CD4-positive, alpha-beta T cell treated with Interleukin-2 at 100 ng/mL for 4 hours (primary cell): ENCODE measurements at regions not wholly inside any gene's neighbourhood (a gene's known extent, or its start where the extent isn't known, plus 50 kb on each side); places are given as distances from the start of the nearest gene placed in this dataset.
A peak's percentile ranks its signal among the peaks of the same experiment; 100 is the strongest.
"Not testable (repeated sequence)": the region's sequence is repeated elsewhere in the genome, so short reads cannot be mapped to it uniquely, and the experiment has no call there.

Experiments used
- DNase-seq: peaks from one replicate; pipeline ENCODE4 v3.0.0-alpha.2; 2020; ENCODE audit warnings: low spot score

DNA sequence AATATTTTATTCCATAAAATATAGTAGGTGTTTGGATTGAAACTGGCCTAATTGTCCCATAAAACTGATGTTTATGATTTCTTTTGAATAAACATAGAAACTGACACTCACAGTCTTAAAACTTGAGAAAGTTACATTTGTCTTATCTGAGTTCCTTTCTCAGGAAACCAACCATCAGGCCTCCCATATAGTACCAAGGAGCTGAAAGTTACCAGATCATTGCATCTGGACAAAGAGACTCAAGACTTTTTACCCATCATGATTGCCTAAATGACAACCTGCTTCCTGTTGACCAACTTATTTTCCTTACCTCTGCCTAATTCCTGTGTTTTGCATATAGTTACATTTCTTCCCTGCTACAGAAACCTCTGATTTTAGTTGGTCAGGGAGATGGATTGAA is 137.0 kb upstream of the XPO1 start:
- DNase-seq: no peak

DNA sequence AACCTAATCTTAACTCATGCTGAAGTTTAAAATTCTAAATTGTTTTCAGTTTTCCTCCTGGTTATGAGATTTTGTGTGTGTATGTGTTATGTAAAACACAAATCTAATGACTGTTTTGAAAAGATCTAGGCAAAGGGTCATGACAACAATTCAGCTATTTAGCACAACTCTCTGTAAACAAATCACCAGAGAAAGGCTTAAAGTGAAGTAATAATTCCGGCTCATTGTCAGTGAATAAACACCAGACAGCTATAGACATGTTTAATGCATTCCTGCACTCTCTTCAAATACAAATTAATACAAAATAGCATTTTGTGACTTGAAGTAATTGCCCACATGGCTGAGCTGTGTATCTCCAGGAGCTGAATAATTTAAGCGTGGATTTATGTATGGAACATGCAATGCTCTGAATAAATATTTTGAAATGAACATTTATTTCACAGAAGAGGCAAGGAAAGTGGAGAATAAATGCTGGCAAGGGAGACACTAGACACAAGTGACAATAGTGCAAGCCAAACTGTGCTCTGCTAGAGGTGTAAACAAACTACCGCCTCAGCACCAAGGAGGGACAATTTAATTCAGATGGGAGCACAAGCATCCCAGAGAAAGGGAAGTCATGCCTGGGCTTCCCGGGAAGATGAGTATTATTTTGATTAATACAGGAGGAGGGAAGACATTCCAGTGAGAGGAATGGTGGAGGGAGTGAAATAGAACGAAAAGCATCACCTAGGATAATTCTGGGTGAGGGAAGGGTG is 133.6 kb upstream of the XPO1 start:
- no peak for DNase-seq

GRCh38 chr2:61670591-61671501 is 132.7 kb upstream of the XPO1 start:
- peak; percentile 53 for DNase-seq

GRCh38 chr2:61664190-61664589 is 126.0 kb upstream of the XPO1 start:
- no peak for DNase-seq

GRCh38 chr2:61662990-61663389 is 124.8 kb upstream of the XPO1 start:
- peak; percentile 34 for DNase-seq

DNA sequence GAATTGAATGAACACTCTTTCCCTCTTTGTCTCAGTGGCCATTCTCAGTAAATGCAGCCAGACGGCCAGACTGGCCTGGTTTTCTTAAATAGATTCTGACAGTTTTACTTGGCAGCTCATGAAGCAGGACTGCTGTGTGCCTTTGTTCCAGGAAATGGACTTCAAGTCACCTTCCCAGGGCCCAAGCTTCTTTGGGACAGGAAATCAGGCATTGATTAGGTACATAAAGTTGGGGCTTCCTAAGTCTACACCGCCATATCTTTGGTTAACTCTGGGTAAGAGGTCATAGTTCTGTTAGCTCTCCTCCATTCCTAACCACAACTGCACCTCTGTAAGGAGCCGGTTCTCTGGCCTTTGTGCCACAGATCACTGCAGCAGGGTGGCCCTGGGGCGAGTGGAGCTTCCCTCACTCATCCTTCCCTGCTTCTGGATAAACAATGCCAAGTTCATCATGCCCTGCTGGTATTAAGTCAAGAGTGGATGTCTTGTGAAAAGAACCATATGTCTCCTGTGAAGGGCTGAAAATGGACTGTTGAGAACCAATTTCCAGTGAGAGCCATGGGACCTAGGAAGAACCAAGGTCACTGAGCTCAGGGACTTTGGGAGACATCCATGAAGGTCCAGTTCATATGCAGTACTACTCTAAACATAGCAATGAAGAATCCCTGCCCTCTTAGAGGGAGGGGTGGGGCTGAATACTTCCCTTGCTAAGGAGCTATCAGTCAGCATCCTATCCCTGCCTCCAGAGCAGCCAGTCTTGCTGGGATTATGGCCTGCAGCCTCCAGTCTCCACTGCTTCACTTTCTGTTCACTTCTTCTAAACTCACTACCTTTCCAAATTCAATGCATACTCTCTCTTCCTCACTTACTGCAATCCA is 122.6 kb upstream of the XPO1 start:
- DNase-seq: no peak

GRCh38 chr2:61658841-61659780 is 121.0 kb upstream of the XPO1 start:
- peak; percentile 6 for DNase-seq

GRCh38 chr2:61649946-61650345 is 111.8 kb upstream of the XPO1 start:
- DNase-seq: not testable (repeated sequence)

- no peak for DNase-seq
These were observed 110.9 kb upstream of the XPO1 start for GRCh38 chr2:61649021-61649420.

- no peak for DNase-seq
These were observed 108.9 kb upstream of the XPO1 start for GRCh38 chr2:61647044-61647443.

DNA sequence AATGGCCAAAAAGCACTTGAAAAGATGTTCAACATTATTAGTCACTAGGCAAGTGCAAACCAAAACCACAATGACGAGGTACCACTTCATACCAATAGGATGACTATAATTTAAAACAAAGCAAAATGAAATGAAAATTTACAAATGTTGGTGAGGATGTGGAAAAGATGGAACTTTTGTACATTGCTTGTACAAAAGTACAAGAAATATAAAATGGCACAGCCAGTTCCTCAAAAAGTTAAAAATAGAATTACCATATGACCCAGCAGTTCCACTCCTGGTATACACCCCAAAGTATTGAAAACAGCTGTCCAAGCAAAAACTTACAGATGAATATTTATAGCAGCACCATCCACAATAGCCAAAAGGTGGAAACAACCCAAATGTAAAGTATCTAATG is 107.8 kb upstream of the XPO1 start:
- DNase-seq: no peak

DNA sequence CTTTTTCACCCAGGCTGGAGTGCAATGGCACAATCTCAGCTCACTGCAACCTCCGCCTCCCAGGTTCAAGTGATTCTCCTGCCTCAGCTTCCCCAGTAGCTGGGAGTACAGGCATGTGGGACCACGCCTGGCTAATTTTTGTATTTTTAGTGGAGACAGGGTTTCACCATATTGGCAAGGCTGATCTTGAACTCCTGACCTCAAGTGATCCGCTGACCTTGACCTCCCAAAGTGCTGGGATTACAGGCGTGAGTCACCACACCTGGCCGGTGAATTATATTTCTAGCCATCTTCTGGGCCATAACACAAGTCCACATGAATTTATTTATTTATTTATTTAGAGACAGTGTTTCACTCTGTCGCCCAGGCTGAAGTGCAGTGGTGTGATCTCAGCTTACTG is 105.0 kb upstream of the XPO1 start:
- not testable (repeated sequence) for DNase-seq

DNA sequence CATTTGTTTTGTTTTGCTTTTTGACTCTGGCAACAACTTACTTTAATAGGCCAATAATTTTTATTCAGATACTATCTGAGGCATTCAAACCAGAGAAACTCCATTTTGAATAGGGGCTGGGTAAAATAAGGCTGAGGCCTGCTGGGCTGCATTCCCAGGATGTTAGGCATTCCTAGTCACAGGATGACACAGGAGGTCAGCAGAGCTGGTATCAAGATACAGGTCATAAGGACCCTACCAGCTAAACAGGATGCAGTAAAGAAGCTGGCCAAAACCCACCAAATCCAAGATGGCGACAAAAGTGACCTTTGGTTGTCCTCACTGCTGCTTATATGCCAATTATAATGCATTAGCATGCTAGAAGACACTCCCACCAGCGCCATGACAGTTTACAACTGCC is 102.2 kb upstream of the XPO1 start:
- DNase-seq: no peak

GRCh38 chr2:61639721-61640120 is 101.6 kb upstream of the XPO1 start:
- no peak for DNase-seq

GRCh38 chr2:61636686-61637085 is 98.5 kb upstream of the XPO1 start:
- no peak for DNase-seq

DNA sequence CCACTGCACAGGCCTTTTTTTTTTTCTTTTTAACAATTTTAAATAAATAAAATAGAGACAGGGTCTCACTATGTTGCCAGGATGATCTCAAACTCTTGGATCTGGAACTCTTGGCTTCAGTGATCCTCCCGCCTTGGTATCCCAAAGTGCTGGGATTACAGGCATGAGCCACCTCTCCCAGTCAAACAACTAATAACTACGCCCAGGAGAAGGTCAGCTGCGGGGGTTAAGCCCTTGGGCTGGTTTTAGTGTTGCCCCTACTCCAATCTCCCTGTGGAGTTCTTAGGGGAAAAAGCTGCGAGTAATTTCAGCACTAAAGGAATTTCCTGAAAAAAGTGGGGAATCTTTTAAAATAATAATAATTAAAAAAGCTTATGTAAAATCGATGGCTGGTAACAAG is 96.4 kb upstream of the XPO1 start:
- DNase-seq: no peak

DNA sequence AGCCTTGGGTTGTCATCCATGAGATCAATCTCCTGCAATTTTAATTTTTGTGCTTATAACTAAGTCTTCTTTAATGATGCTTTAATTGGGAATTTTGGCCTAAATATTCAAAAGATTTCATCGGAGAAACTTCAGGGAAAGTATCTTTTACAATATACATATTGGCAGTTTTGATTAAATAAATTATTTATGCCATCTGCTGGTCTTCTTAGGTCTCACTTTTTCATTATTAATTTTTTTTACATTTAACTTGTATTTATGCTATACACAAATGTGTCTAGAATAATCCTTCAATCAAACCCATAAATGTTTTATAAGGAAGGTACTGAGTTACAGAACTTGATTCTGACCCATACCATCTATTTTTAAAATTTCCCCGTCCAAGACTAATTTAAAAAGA is 95.1 kb upstream of the XPO1 start:
- no peak for DNase-seq

- DNase-seq: no peak
These were observed 94.4 kb upstream of the XPO1 start for GRCh38 chr2:61632276-61633169.

DNA sequence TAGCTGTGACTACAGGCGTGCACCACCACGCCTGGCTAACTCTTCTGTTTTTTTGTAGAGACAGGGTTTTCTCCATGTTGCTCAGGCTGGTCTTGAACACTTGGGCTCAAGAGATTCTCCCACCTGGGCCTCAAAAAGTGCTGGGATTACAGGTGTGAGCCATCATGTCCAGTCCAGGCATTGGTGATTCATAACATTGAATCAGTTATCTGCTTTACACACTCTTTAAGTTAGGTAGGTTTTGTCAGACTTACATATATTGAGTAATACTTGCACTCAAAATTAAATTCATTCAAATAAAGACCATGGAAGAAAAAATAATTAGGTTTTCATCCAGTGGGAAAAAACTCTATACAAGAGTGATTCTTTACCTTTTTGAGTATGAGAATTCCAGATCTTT is 93.2 kb upstream of the XPO1 start:
- no peak for DNase-seq

GRCh38 chr2:61626827-61627226 is 88.7 kb upstream of the XPO1 start:
- no peak for DNase-seq
